NCI-H526 treated with DMSO at 0.1 percent for 48 hours (cell line): ENCODE measurements at regions not wholly inside any gene's neighbourhood (a gene's known extent, or its start where the extent isn't known, plus 50 kb on each side); places are given as distances from the start of the nearest gene placed in this dataset.
"Not testable (repeated sequence)": the region's sequence is repeated elsewhere in the genome, so short reads cannot be mapped to it uniquely, and the experiment has no call there.

Experiments
- DNase-seq: peaks from one replicate; lab custom pipeline; 2025; lab: John Stamatoyannopoulos, UW

DNA sequence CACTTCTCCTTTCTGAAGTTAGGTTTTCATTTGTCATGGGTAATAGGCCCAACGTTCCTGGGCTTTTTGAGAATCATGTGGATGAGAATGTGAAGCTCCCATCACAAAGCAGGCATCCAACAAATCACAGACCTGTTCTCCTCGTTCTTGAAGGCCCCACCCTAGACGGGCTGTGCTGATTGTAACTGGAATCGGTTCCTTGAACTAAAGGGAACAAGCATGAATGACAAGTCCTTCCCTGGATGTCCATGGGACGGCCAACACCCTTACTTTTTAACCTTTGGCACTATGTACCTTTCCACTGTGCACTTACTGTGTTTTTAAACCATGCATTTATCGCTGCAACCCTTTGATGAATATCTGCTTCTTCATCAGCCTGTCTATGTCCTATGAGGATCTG lies 438.2 kb downstream of the CD83 start:
- DNase-seq: no peak

DNA sequence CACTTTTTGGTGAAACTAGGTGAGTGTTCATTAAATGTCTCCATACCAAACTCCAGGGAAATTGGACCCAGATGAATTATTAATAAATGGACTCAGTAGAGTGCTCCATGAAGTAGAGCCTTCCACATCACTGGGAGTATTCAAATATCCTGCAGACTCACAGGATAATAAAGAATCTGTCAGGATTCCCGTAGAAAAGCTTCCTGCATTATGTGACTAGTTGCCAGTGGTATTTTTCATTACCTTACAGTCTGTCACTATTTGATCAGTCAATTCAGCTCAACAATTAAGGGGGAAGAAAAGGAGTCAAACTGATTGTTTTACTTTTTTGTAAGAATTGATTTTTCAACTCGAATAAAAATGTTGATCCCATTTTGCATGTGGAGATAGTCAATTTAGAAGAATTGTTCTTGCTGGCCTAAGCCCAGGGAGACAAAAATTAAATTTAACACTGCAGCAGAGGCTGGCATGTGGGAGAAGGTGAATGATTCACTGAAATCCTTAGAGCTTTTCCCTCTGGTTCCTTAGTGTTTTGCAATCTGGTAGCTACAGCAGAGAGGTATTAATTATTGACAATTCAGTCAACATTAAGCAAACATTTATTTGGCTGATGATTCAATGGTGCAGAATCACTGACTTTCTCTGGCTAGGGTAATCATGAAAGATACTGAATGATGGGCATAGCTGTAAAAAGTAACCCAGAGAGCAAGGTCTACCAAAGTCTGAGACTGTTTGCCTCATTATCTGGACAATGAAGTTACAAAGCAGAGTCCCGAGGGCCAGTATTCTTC lies 442.4 kb downstream of the CD83 start:
- DNase-seq: no peak

DNA sequence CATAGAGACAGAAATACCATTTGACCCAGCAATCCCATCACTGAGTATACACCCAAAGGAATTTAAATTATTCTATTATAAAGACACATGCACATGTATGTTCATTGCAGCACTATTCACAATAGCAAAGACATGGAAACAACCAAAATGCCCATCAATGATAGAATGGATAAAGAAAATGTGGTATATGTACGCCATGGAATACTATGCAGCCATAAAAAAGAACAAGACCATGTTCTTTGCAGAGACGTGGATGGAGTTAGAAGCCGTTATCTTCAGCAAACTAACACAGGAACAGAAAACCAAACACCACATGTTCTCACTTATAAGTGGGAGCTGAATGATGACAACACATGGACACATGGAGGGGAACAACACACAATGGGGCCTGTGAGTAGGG lies 444.0 kb downstream of the CD83 start:
- DNase-seq: not testable (repeated sequence)

DNA sequence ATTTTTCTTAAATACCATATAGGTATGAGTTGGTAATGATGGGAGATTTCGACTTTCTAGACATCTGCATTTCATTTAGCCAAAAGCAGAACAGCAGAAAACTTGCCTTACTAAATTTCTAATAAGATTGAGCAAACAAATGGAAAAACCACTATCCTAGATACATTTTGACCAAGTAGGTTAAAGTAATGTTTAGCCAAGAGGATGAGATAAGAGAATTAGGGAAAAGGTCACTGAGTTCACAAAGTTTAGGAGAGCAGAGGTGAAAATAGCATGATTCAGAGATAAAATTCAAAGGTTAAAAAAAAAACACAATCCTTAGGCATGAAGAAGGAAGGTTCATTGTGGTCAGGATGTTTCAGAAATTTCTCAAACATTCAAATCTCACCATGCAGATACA lies 450.3 kb downstream of the CD83 start:
- DNase-seq: no peak

DNA sequence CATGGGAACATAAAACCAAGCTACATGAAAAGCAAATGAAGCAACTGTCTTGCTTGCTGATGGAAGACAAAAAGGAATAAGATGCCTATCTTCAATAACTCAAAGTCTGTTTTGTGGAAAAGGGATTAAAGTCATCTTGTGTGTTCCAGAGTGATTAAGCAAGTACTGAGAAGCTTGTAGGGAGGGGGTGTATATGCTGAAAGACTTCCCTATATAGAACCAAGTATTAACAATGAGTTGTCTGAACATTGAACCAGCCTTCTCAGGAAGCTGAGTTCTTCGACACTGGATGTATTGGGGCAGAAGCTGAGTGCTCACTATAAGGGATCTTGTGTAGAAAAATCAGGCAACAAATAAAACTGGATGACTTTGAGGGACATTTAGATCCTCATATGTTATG lies 451.8 kb downstream of the CD83 start:
- no peak for DNase-seq

DNA sequence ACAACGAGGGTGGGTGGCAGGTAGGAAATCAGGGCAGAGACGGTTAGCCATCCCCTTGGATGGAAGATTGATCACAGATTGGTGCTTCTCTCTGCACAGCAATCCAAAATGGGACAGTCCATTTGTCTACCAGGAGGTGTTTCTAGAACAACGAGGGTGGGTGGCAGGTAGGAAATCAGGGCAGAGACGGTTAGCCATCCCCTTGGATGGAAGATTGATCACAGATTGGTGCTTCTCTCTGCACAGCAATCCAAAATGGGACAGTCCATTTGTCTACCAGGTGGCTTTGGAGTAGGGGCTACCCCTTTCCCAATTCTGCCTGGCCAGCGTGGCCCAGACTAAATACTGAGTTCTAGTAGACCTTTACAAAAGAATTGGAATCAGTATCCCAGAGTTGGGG lies 452.3 kb downstream of the CD83 start:
- DNase-seq: not testable (repeated sequence)

DNA sequence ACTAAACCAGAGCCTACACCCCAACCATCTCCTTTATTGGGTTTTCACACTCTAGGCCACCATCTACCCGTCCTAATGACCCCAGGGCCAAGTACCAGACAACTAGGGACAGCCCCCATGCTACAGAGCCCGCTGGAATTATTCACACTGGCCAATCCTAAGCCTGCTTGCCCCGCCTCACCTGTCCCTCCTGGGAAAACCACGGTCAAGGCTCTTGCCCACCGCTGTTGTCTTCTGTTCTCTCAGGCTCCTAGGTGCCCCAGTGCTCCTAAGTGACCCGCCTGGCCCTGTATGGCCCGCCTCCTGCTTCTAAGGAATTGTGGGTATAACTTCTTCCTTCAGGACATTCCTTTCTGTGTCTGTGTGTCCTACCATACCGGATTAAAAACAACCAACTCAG lies 453.4 kb downstream of the CD83 start:
- DNase-seq: no peak

DNA sequence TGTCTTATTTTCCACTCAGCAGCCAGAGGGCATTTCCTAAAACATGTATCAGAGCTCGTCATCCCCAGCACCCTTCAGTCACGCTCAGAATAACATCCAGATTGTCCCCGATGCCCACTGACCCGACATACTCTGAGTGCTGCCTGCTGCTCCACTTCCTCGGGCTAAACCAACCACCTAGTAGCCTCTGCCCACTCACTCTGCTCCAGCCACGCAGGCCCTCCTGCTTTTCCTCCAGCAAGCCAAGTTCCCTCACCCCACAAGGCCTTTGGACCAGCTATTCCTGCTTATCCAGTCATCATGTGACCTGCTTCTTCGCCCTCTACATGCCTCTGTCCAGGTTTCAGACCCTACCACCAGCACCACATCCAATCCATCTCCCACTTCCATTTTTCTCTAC lies 454.2 kb downstream of the CD83 start:
- no peak for DNase-seq

DNA sequence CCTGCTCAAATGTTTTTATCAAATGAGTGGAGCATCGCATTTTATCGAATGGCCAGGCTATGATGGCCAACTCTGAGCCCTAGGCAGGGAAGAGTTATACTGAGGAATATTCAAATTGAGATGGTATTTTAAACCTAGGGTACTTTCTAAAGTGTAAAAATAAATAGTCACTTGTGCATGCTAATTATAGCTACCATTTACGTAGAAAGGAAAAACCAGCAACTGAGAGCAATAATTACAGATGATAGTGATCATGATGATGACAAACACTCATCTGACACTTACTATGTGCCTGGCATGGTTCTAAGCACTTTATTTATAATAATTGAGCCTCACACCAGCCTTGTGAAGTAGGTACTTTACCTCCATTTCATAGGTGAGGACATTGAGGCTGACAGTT lies 455.7 kb downstream of the CD83 start:
- DNase-seq: no peak

DNA sequence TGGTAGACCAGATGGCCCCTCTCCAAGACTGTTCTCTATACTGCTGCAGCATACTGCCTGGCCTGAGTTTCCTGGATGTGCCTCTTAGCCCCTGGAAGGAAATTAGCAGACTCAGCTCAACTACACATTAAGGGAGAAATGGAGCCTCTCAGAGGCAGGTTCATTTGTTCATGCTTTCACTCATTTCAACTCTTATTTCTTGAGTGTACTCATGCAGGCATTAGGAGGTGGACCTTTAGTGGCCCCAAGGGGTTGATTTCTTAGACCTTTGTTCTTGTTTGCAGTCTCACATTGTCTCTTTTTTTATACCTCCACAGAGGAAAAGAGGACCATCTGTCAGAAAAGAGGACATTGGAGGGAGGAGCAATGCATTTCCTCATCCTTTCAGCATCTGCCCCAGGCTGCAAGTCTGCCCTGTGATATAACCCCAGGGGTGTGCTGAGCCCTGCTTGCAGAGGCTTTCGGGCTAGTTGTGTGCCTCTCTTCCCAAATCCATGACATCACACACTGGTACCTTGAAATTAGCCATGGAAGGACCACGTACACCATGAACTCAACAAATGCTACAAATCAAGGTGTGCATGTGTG lies 456.2 kb downstream of the CD83 start:
- no peak for DNase-seq

DNA sequence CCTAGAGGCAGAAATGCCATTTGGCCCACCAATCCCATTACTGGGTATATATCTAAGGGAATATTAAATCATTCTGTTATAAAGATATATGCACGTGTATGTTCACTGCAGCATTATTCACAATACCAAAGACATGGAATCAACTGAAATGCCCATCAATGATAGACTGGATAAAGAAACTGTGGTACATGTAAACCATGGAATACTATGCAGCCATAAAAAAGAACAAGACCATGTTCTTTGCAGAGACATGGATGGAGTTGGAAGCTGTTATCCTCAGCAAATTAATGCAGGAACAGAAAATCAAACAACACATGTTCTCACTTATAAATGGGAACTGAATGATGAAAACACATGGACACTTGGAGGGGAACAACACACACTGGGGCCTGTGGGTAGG lies 458.4 kb downstream of the CD83 start:
- DNase-seq: no peak

DNA sequence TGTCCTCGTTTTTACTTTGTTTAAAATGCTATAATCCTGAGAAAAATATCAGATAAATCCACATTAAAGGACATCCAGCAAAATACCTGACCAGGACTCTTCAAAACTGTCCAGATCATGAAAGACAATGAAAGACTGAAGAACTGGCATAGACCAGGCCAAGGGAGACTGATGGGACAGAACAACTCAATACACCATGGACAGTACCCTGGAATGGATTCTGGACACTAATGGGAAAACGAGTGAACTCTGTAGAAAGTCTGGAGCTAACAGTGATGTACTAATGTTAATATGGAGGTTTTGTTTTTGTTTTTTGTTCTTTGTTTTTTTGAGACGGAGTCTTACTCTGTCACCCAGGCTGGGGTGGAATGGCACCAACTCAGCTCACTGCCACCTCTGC lies 461.4 kb downstream of the CD83 start:
- DNase-seq: no peak

DNA sequence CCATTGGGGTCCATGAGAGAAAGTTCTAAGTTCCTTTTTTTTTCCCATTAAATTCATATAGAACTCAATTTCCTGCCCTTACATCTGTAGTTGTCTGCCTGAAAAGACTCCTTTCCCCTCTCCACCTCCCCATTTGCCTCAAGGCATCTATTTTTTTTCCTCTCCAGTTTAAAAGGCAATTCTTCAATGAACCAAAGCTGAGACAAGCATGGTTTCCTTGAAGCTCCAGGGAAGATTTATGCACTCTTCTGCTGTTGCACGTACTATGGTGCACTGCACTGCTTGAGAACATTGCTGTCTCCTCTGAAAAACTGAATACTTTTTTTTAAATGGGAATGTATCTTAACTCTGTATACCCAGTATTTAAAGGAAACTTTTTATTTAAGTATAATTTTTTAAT lies 465.2 kb downstream of the CD83 start:
- DNase-seq: no peak

DNA sequence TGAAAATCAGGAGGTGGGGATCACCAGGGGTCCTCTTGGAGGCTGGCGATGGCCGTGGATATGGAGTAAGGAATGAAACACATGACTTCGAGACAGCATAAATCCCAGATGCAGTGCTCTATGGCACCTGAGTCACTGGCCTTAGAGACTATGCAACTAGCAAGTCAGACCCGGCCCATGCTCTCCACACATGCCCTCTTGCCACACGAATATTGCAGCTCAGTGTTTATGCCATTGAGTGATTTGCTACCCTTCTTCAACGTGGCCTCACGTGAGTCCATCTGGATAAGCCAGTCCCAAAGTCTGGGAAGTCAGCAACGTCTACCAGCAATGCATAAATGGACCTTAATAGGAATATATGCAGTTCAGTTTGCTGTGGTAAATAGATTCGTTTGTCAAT lies 466.3 kb downstream of the CD83 start:
- DNase-seq: no peak

DNA sequence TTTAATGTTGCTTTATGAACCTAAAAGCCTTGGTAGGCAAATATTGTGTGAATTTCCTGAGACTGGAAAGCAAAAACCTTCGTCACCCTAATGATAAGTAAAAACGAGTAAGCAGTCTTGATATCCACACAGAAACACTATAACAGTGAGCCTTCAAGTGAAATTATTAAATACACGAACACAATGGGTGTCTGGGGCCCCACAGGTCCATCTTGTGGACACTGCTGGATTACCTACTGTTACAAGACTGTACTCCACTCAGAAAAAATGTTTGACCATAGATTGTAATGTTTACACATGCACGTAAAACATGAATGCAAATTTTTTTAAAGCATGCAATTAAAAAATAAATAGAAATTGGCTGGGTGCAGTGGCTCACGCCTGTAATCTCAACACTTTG lies 466.9 kb downstream of the CD83 start:
- no peak for DNase-seq

DNA sequence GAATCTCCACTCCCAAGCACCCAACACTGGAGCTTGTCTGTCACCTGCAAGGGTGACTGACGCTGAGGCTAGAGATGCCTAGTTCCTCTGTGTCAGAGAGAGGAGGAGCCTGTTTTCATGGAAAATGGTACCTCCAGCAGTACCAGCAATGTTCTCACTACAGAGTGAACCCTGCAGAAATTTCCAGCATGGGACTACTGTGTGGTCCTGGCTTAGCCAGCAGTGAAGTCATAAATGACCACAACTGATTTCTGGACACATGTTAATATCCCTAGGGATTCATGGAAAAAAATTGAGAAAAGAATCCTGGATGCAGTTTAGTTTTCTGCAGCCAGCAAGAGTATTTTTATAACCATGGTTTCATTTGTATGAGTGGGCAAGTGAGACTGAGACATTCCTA lies 468.1 kb downstream of the CD83 start:
- no peak for DNase-seq

DNA sequence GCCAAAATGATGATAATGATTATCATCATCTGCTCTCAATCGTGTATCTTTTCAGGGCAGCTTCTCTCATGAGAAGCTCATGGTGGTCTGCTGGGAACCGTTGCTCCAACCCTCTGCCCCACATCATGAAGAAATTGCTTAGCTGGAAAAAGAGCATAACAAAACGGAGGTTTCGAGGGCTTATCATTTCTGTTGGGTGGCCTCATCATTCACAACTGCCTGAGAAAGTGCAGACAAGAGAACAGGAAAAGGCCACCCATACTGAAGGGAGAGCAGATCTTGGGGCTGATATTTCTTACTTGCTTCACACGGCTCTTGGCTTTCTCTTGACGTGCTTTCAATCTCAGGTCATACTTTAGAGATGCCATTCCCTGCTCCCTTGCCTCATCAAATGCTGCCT lies 471.6 kb downstream of the CD83 start:
- DNase-seq: no peak

DNA sequence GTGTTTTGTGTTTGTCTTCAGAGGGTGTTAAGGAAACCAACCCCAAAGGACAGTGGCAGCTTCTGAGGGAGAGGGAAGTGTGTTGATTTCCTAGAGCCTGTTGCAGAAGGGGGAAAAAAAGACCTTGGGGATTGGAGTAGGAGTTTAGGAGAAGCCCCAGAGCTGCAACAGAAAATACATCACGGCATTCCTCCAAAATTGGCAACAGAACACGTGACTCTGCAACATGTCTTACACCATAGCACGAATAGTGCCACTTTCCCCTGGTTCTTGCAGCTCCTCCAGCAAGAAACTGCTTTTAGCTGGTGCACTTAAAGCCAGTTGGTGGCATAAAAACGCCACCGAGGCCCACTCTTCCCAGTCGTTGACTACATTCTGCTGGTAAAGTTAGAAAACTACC lies 473.0 kb downstream of the CD83 start:
- DNase-seq: no peak

DNA sequence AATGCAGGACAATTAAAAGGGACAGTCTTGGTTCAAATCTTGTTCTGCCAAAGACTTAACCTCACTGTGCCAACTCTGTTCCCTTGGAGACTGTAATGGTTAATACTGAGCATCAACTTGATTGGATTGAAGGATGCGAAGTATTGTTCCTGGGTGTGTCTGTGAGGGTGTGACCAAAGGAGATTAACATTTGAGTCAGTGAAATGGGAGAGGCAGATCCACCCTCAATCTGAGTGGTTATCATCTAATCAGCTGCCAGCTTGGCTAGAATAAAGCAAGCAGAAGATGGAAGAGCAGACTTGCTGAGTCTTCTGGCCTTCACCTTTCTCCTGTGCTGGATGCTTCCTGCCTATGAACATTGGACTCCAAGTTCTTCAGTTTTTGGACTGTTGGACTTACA lies 474.4 kb downstream of the CD83 start:
- no peak for DNase-seq

DNA sequence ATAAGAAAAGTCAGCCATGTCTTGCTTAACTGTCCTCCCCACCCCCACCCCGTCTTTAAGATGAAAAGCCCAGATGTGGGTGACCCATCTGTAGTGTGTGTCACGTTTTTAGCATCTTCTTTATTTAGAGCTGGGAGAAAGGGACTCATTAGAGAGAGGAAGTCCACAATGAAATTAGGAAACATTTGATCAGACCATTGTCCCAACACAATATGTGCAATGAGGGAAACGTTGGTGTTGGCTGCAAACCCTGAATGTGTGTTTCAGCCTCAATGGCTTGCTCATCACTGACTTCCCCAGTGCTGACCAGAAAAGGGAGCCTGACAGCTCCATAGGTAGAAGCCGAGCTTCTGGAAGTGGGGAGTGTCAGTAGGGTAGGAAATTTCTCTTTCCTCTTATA lies 475.7 kb downstream of the CD83 start:
- no peak for DNase-seq

DNA sequence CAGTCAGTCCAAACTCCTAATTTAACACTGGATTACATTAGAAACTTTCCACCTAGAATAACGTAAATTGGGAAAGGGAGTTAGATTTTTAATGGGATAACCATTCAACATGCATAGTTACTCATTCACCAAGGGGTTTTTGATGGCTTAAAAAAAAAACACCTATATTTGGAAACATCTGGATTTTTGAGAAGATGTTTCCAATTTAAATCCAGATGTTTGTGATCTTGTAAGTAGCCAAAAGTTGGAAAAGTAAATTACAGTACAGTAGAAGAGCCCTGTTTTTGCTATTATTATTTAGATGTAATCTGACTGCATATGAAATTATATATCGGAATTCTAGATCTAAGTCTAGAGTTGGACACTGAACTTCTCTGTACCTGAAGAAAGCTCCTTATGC lies 478.2 kb downstream of the CD83 start:
- DNase-seq: no peak

DNA sequence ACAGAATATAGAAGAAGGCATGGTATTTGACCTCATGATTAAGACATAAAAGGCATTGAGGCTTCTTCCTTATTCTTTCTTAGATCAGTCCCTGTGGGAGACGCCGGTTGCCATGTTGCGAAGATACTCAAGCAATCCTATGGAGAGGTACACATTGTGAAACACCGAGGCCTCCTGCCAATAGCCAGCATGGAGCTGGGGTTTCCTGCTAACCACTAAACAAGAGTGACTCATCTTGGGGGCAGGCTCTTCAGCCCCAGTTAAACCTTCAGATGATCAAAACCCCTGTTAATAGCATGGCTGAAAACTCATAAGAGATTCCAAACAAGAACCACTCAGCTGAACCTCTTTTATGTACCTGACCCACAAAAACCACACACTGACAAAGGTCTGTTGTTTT lies 478.8 kb downstream of the CD83 start:
- no peak for DNase-seq

DNA sequence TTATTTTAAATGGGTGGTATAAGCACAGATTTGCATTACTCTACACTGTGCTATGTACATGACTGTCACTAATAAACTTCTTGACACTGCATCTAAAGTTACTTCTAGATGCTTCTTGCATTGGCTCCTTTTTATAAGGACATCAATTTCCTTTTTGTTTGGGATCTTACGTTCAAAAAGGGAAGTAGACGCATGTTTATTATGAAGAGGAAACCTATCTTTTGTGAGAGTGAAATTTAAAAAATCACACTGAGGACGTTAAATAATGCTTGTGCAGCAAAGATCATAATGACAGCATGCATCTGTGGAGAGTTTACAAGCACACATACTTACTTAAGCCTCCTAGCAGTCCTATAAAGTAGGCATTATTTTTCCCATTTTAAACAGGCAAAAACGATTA lies 479.5 kb downstream of the CD83 start:
- DNase-seq: no peak
